ENCODE measurements at regions not wholly inside any gene's neighbourhood (a gene's known extent, or its start where the extent isn't known, plus 50 kb on each side); places are given as distances from the start of the nearest gene placed in this dataset.
"Not testable (repeated sequence)": the region's sequence is repeated elsewhere in the genome, so short reads cannot be mapped to it uniquely, and the experiment has no call there.

DNA sequence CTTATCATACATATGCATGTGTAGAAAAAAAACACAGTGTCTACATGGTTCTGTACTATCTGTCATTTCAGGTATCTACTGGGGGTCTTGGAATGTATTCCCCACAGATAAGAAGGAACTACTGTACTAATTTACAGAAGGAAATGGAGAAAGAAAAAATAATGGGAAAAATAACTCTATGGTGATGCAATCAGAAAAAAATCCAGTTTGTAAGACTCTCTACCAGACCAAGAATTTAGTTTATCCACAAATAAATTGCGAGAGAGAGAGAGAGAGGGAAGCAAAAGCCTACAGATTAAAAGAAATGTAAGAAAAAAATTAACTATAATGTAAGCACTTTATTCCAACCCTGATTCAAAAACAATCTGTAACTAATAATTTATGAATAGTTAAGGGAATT is 708.6 kb upstream of the ZNF608 start:
- no peaks in the 10 kb centered on the region for H3K4me1 Mint-ChIP-seq (ENCODE audit: low read depth)
- TF ChIP-seq, protein P1, sequence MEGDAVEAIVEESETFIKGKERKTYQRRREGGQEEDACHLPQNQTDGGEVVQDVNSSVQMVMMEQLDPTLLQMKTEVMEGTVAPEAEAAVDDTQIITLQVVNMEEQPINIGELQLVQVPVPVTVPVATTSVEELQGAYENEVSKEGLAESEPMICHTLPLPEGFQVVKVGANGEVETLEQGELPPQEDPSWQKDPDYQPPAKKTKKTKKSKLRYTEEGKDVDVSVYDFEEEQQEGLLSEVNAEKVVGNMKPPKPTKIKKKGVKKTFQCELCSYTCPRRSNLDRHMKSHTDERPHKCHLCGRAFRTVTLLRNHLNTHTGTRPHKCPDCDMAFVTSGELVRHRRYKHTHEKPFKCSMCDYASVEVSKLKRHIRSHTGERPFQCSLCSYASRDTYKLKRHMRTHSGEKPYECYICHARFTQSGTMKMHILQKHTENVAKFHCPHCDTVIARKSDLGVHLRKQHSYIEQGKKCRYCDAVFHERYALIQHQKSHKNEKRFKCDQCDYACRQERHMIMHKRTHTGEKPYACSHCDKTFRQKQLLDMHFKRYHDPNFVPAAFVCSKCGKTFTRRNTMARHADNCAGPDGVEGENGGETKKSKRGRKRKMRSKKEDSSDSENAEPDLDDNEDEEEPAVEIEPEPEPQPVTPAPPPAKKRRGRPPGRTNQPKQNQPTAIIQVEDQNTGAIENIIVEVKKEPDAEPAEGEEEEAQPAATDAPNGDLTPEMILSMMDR (IDR thresholded peaks at IDR 0.05): no peak
- no peak for DNase-seq
- no peak overlapping the region for H3K4me3 Mint-ChIP-seq
- no peak overlapping the region for H3K27ac Mint-ChIP-seq
- H3K27me3 Mint-ChIP-seq (ENCODE audit: insufficient read depth): peaks cover 2% of the 10 kb centered on the region; the same call in 1 of the 2 replicates
- H3K9me3 Mint-ChIP-seq: no peaks in the 10 kb centered on the region; the same call in 1 of the 2 replicates
- H3K36me3 Mint-ChIP-seq (ENCODE audit: low read depth): 0 out of 2 replicates have a peak, but pooled peaks cover 4% of the 10 kb centered on the region

DNA sequence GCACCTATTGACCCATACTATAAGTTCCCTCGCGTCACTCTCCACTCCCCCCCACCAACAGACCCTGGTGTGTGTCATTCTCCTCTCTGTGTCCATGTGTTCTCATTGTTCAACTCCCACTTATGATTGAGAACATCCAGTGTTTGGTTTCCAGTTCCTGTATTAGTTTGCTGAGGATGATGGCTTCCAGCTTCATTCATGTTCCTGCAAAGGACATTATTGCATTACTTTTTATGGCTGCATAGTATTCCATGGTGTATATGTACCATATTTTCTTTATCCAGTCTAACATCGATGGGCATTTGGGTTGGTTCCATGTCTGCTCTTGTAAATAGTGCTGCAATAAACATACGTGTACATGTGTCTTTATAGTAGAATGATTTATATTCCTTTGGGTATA is 709.6 kb upstream of the ZNF608 start:
- H3K9me3 Mint-ChIP-seq; H3K27me3 Mint-ChIP-seq (ENCODE audit: insufficient read depth); H3K36me3 Mint-ChIP-seq (ENCODE audit: low read depth); H3K4me3 Mint-ChIP-seq; H3K4me1 Mint-ChIP-seq (ENCODE audit: low read depth); DNase-seq; H3K27ac Mint-ChIP-seq: not testable (repeated sequence)

DNA sequence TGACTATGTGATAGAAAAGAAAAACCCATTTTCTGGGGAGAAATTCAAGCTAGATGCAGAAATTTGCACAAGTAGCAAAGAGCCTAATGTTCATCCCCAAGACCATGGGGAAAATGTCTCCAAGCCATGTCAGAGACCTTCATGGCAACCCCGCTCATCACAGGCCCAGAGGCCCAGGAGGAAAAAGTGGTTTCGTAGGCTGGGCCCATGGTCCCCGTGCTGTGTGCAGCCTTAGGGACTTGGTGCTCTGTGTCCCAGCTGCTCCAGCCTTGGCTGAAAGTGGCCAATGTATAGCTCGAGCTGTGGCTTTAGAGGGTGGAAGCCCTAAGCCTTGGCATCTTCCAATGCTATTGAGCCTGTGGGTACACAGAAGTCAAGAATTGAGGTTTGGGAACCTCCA is 711.2 kb upstream of the ZNF608 start:
- H3K36me3 Mint-ChIP-seq (ENCODE audit: low read depth): 0 out of 2 replicates have a peak, but pooled peaks cover 4% of the 10 kb centered on the region
- H3K4me1 Mint-ChIP-seq (ENCODE audit: low read depth): no peaks in the 10 kb centered on the region
- H3K27ac Mint-ChIP-seq: no peak overlapping the region
- no peaks in the 10 kb centered on the region; the same call in 1 of the 2 replicates for H3K27me3 Mint-ChIP-seq (ENCODE audit: insufficient read depth)
- H3K9me3 Mint-ChIP-seq: no peaks in the 10 kb centered on the region; the same call in 1 of the 2 replicates
- TF ChIP-seq, protein P1 (IDR thresholded peaks at IDR 0.05): no peak
- no peak for DNase-seq
- H3K4me3 Mint-ChIP-seq: no peak overlapping the region

DNA sequence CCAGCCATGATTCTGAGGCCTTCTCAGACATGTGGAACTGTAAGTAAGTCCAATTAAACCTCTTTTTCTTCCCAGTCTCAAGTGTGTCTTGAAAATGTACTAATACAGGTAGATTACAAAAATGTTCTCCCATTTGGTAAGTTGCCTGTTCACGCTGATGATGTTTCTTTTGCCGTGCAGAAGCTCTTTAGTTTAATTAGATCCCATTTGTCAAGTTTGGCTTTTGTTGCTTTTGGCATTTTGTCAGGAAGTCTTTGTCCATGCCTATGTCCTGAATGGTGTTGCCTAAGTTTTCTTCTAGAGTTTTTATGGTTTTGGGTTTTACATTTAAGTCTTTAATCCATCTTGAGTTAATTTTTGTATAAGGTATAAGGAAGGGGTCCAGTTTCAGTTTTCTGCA is 712.5 kb upstream of the ZNF608 start:
- H3K36me3 Mint-ChIP-seq (ENCODE audit: low read depth); H3K27me3 Mint-ChIP-seq (ENCODE audit: insufficient read depth); H3K9me3 Mint-ChIP-seq; DNase-seq; H3K4me3 Mint-ChIP-seq; H3K27ac Mint-ChIP-seq; H3K4me1 Mint-ChIP-seq (ENCODE audit: low read depth): not testable (repeated sequence)

DNA sequence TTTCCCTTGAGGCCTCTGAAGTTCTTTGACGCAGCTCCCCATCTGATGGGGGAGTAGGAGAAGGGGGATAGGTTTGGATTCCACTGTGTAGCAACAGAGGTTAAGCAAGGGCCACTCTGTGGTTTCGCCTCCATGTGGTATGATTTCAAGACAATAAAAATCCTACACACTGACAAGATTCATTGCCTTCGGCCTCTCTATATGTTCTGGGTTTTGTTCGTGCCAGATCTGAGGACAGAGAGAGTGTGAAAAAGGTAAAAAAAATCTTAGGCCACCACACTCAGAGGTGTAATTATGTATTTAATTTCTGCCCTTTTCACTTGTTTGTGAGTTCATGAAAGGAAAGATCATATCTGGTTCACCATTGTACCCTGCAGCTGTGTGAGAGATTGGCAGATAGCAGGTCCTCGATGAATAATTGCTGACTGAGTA is 715.2 kb upstream of the ZNF608 start:
- no peak for DNase-seq
- TF ChIP-seq, protein P1 (IDR thresholded peaks at IDR 0.05): no peak
- Mint-ChIP-seq H3K36me3 (ENCODE audit: low read depth) (0 out of 2 replicates have a peak, but pooled peaks cover 4% of the 10 kb centered on the region), H3K9me3 (no peaks in the 10 kb centered on the region; the same call in 1 of the 2 replicates), H3K4me3 (no peak overlapping the region), H3K27me3 (ENCODE audit: insufficient read depth) (peaks cover 6% of the 10 kb centered on the region), H3K27ac (no peak overlapping the region), H3K4me1 (ENCODE audit: low read depth) (no peaks in the 10 kb centered on the region)

DNA sequence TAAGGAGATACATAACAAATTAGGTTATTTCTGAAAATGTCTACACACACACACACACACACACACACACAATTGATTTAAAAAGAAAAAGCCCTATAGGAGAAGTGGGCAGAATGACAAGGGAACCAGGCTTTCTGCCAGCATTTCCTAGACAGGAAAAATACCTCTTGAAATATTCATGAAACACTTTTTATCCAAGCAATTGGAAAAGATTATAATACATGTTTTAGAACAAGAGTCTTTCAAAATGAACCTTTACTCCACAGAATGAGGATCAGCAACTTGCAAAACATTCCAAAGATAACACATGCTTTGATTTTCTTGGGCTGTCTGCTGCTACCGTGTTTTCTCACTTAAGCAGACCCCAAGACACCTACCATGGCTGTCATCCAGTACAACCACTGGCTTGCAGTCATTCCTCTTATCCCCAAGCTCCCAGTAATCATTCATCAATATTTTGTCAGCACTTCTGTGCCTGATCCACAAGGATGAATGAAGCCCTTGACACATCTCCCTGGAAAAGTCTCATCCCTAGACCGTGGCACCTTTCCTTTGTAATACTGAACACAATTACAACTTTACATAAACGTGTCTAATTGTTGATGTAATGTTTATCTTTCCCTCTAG is 717.1 kb upstream of the ZNF608 start:
- no peak for DNase-seq
- no peaks in the 10 kb centered on the region for H3K9me3 Mint-ChIP-seq
- peaks cover 6% of the 10 kb centered on the region for H3K27me3 Mint-ChIP-seq (ENCODE audit: insufficient read depth)
- no peaks in the 10 kb centered on the region for H3K4me1 Mint-ChIP-seq (ENCODE audit: low read depth)
- no peak overlapping the region for H3K4me3 Mint-ChIP-seq
- TF ChIP-seq, protein P1 (IDR thresholded peaks at IDR 0.05): no peak
- H3K27ac Mint-ChIP-seq: no peak overlapping the region
- no peaks in the 10 kb centered on the region for H3K36me3 Mint-ChIP-seq (ENCODE audit: low read depth)

Data from HFFc6 (cell line).